Body of pancreas (tissue), 4 donors: ENCODE measurements at regions not wholly inside any gene's neighbourhood (a gene's known extent, or its start where the extent isn't known, plus 50 kb on each side); places are given as distances from the start of the nearest gene placed in this dataset.

ENCODE experiments used
- ATAC-seq: fragments of 150-250 bp; one replicate; pipeline ENCODE4 v1.9.1; 2016
- DNase-seq, 4 donors: peaks; one replicate each; pipeline ENCODE4 v3.0.0-alpha.2; 2019
- H3K27ac ChIP-seq, 4 donors: fragments of 200-600 bp; sonication (generic); 1 replicate in 3 of 4; 2 replicates in 1 of 4; pipeline versions ENCODE4 v1.5.1 to v1.6.1; 2016 to 2019; ENCODE audit warnings: mild to moderate bottlenecking in 1 of 4, mixed read lengths in 1 of 4, moderate library complexity in 1 of 4
- H3K27me3 ChIP-seq, 2 donors: fragments of 200-600 bp; sonication (generic); one replicate each; pipeline ENCODE4 v1.6.0; 2016; ENCODE audit warnings: mild to moderate bottlenecking in 1 of 2
- H3K36me3 ChIP-seq, 2 donors: fragments of 200-600 bp; sonication (generic); replicated peaks in 1 of 2; 2 replicates each; pipeline ENCODE4 v1.5.1; 2016; ENCODE audit warnings: low read depth in 2 of 2; ENCODE audit not compliant: insufficient read depth in 1 of 2
- H3K4me1 ChIP-seq: fragments of 200-600 bp; sonication (generic); one replicate; pipeline ENCODE4 v1.6.0; 2016
- H3K4me3 ChIP-seq, 2 donors: fragments of 200-600 bp; sonication (generic); 1 replicate in 1 of 2; 2 replicates in 1 of 2; pipeline ENCODE4 v1.5.1; 2016 to 2019
- H3K9me3 ChIP-seq, 3 donors: fragments of 200-600 bp; sonication (generic); 1 replicate in 2 of 3; 2 replicates in 1 of 3; pipeline ENCODE4 v1.5.1; 2016
- POLR2A ChIP-seq, 3 donors: fragments of 450-650 bp; IDR thresholded peaks; one replicate each; pipeline ENCODE4 v1.6.1; 2016; ENCODE audit warnings: antibody characterized with exemption in 3 of 3, mild to moderate bottlenecking in 2 of 3
- WGBS, 2 donors: methylation state at CpG; one replicate each; pipeline ENCODE4 v1.1.5; 2017; 5-methylcytosine and 5-hydroxymethylcytosine counted together
- intact Hi-C: fragments of 100-400 bp; cut with DNase I; formaldehyde crosslinking; loops from one replicate; pipeline ENCODE4 v1.15.1; 2023
- TF ChIP-seq, protein P1 (sequence below), 7 experiments: fragments of 450-650 bp in 4 of 7; fragments of 200-600 bp in 3 of 7; sonication (generic) in 3 of 7; IDR thresholded peaks; one replicate each; pipeline ENCODE4 v1.5.1; 2016 to 2019; ENCODE audit warnings: antibody characterized with exemption in 7 of 7

GRCh38 chr7:20033621-20034400 lies 183.4 kb downstream of the MACC1 start:
- Histone ChIP-seq H3K27me3 (no peaks in the 10 kb centered on the region), H3K36me3 (no peaks in the 10 kb centered on the region), H3K4me1 (no peaks in the 10 kb centered on the region), H3K27ac (no peak overlapping the region), H3K9me3 (no peaks in the 10 kb centered on the region), H3K4me3 (no peak overlapping the region)
- no peak for TF ChIP-seq POLR2A (IDR thresholded peaks at IDR 0.05)
- TF ChIP-seq, protein P1, sequence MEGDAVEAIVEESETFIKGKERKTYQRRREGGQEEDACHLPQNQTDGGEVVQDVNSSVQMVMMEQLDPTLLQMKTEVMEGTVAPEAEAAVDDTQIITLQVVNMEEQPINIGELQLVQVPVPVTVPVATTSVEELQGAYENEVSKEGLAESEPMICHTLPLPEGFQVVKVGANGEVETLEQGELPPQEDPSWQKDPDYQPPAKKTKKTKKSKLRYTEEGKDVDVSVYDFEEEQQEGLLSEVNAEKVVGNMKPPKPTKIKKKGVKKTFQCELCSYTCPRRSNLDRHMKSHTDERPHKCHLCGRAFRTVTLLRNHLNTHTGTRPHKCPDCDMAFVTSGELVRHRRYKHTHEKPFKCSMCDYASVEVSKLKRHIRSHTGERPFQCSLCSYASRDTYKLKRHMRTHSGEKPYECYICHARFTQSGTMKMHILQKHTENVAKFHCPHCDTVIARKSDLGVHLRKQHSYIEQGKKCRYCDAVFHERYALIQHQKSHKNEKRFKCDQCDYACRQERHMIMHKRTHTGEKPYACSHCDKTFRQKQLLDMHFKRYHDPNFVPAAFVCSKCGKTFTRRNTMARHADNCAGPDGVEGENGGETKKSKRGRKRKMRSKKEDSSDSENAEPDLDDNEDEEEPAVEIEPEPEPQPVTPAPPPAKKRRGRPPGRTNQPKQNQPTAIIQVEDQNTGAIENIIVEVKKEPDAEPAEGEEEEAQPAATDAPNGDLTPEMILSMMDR (IDR thresholded peaks at IDR 0.05): no peak
- 60 to 65% methylated on average over 4 of the region's 4 CpGs for WGBS, 2 donors
- no peak for ATAC-seq
- no peak for DNase-seq
- intact Hi-C loops: no loop called here

DNA sequence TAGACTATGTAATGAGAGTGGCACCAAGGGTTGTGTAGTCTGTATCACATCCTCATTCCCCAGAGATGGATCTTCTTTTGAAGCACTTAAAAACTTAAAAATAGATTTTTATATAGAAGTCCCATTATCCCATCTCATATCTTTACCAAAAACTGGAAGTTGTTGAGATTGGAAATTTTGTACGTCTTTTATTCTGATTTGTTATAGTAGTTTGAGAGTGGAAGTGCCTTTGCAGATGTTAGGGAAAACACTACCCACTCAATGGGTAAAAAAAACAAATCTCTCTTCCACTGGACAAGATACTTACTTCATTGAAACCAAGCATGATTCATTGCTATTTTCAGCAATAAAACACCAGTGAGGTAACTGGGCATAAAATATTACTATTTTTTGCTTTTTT lies 184.4 kb downstream of the MACC1 start:
- Histone ChIP-seq H3K4me3 (no peak overlapping the region), H3K27me3 (no peaks in the 10 kb centered on the region), H3K9me3 (no peaks in the 10 kb centered on the region), H3K36me3 (no peaks in the 10 kb centered on the region), H3K4me1 (no peaks in the 10 kb centered on the region), H3K27ac (no peak overlapping the region)
- no peak for DNase-seq
- no peak for ATAC-seq
- WGBS, 2 donors: 75 to 79% methylated on average over 1 of the region's 1 CpG
- intact Hi-C loops: no loop called here
- TF ChIP-seq, protein P1 (IDR thresholded peaks at IDR 0.05): no peak
- TF ChIP-seq POLR2A (IDR thresholded peaks at IDR 0.05): no peak

DNA sequence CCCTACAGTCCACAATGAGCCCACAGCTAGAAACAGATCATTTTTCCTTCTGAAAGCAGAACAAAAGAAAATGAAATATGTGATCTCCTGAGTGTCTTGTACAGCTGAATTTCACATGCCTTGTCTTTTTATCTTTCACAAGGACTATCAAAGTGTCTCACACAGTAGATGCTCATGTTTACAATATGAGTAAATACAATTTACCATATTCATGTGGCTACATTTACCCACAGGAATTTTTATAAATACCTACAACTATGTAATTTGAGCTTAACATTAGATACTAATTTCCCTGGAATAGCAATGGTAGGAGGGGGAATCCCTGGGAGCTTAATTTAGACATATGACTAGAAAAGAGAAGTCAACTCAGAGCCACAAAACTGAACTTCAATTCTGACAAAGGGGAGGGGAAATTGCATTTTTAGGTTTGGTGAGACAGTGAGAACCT lies 186.2 kb downstream of the MACC1 start:
- no peak overlapping the region for H3K4me3 ChIP-seq
- no peaks in the 10 kb centered on the region for H3K4me1 ChIP-seq
- intact Hi-C loops: no loop called here
- ATAC-seq (no peak), DNase-seq (no peak)
- no peaks in the 10 kb centered on the region for H3K36me3 ChIP-seq
- H3K27ac ChIP-seq: no peak overlapping the region
- TF ChIP-seq, protein P1 (IDR thresholded peaks at IDR 0.05): no peak
- TF ChIP-seq POLR2A (IDR thresholded peaks at IDR 0.05): no peak
- H3K9me3 ChIP-seq: no peaks in the 10 kb centered on the region
- no peaks in the 10 kb centered on the region for H3K27me3 ChIP-seq

GRCh38 chr7:20030417-20030816 lies 186.8 kb downstream of the MACC1 start:
- ATAC-seq (no peak), DNase-seq (no peak)
- no peak for TF ChIP-seq POLR2A (IDR thresholded peaks at IDR 0.05)
- TF ChIP-seq, protein P1 (IDR thresholded peaks at IDR 0.05): no peak
- Histone ChIP-seq H3K27me3 (no peaks in the 10 kb centered on the region), H3K4me3 (no peak overlapping the region), H3K4me1 (no peaks in the 10 kb centered on the region), H3K27ac (no peak overlapping the region), H3K9me3 (no peaks in the 10 kb centered on the region), H3K36me3 (no peaks in the 10 kb centered on the region)
- intact Hi-C loops: no loop called here
- WGBS, 2 donors: 67 to 92% methylated on average over 2 of the region's 2 CpGs

DNA sequence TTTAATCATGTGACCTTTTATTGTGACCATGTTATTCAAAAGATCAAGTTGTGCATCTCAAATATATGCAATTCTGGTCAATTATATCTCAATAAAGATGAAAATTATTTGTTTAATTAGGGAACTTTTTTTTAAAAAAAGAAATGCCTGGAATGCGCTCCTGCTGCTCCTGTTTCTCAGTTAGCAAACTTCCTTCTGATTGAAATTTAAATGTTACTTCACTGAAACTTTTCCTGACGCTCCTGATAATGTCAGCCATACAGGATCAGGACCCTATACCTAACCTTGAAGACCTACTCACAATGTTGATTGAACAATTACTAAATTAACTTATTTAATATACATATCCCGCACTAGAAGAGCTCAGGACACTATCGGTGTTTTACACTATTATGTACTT lies 190.4 kb downstream of the MACC1 start:
- TF ChIP-seq, protein P1 (IDR thresholded peaks at IDR 0.05): no peak
- no peak for TF ChIP-seq POLR2A (IDR thresholded peaks at IDR 0.05)
- Histone ChIP-seq H3K4me1 (no peaks in the 10 kb centered on the region), H3K4me3 (no peak overlapping the region), H3K27me3 (no peaks in the 10 kb centered on the region), H3K27ac (no peak overlapping the region), H3K36me3 (no peaks in the 10 kb centered on the region), H3K9me3 (no peaks in the 10 kb centered on the region)
- intact Hi-C loops: no loop called here
- ATAC-seq (no peak), DNase-seq (no peak)
- WGBS, 2 donors: 79 to 80% methylated on average over 4 of the region's 4 CpGs
